Thoracic aorta (tissue), 2 donors: ENCODE measurements at regions not wholly inside any gene's neighbourhood (a gene's known extent, or its start where the extent isn't known, plus 50 kb on each side); places are given as distances from the start of the nearest gene placed in this dataset.

Experiments
- ATAC-seq: fragments of 150-250 bp; one replicate; pipeline ENCODE4 v1.8.0; 2017; ENCODE audit warnings: low read depth; ENCODE audit not compliant: insufficient number of reproducible peaks, low FRiP score
- DNase-seq: peaks from one replicate; pipeline ENCODE4 v3.0.0-alpha.2; 2020; ENCODE audit warnings: low spot score
- H3K27ac ChIP-seq, 2 donors: fragments of 200-600 bp; sonication (generic); 1 replicate in 1 of 2; 2 replicates in 1 of 2; pipeline ENCODE4 v1.5.1; 2016; ENCODE audit warnings: mild to moderate bottlenecking in 2 of 2, moderate library complexity in 2 of 2
- H3K27me3 ChIP-seq: fragments of 200-600 bp; sonication (generic); replicated peaks from 2 replicates; pipeline ENCODE4 v1.6.0; 2016; ENCODE audit warnings: mild to moderate bottlenecking; ENCODE audit not compliant: insufficient read depth
- H3K36me3 ChIP-seq: fragments of 200-600 bp; sonication (generic); one replicate; pipeline ENCODE4 v1.5.1; 2016
- H3K4me1 ChIP-seq, 2 donors: fragments of 200-600 bp; sonication (generic); 1 replicate in 1 of 2; 2 replicates in 1 of 2; pipeline versions ENCODE4 v1.5.1 to v1.6.0; 2016; ENCODE audit warnings: low read depth in 2 of 2, mild to moderate bottlenecking in 1 of 2; ENCODE audit not compliant: control insufficient read depth in 1 of 2
- H3K4me3 ChIP-seq: fragments of 200-600 bp; sonication (generic); 2 replicates; pipeline ENCODE4 v1.5.1; 2016; ENCODE audit warnings: mild to moderate bottlenecking
- H3K9me3 ChIP-seq: fragments of 200-600 bp; sonication (generic); 2 replicates; pipeline ENCODE4 v1.5.1; 2016
- CTCF ChIP-seq: fragments of 200-600 bp; sonication (generic); IDR thresholded peaks from one replicate; pipeline ENCODE4 v1.5.1; 2019; ENCODE audit warnings: antibody characterized with exemption

GRCh38 chr6:33521489-33522091 lies 58.5 kb downstream of the BAK1 start:
- no peak for ATAC-seq
- no peaks in the 10 kb centered on the region for H3K9me3 ChIP-seq
- no peaks in the 10 kb centered on the region for H3K27me3 ChIP-seq
- H3K4me1 ChIP-seq, result no peaks in the 10 kb centered on the region
- no peaks in the 10 kb centered on the region for H3K36me3 ChIP-seq
- H3K27ac ChIP-seq, result no peak overlapping the region
- no peak for TF ChIP-seq CTCF
- DNase-seq, result no peak
- H3K4me3 ChIP-seq, result no peak overlapping the region
